GM10248 (cell line): ENCODE measurements at regions not wholly inside any gene's neighbourhood (a gene's known extent, or its start where the extent isn't known, plus 50 kb on each side); places are given as distances from the start of the nearest gene placed in this dataset.
"Not testable (repeated sequence)": the region's sequence is repeated elsewhere in the genome, so short reads cannot be mapped to it uniquely, and the experiment has no call there.

Source experiments
- CTCF ChIA-PET: fragments of 300-600 bp; sonication (Branson Sonifier 250); formaldehyde crosslinking; extraction: SDS; loops from one replicate; lab custom pipeline; 2021; ENCODE audit warnings: antibody characterized with exemption; lab: Yijun Ruan, JAX
- POLR2A ChIA-PET: fragments of 350-650 bp; sonication (Branson Sonifier 250); formaldehyde crosslinking; extraction: SDS; loops from one replicate; lab custom pipeline; 2020; ENCODE audit warnings: antibody characterized with exemption; lab: Yijun Ruan, JAX
- DNase-seq: peaks from one replicate; pipeline ENCODE4 v3.0.0; 2012; ENCODE audit errors: extremely low spot score
- TF ChIP-seq, protein P1 (sequence below): IDR thresholded peaks from 2 replicates; pipeline ENCODE4 v1.5.1; 2012; ENCODE audit warnings: mild to moderate bottlenecking, low read depth; ENCODE audit errors: extremely low read depth, missing control alignments, control extremely low read depth

DNA sequence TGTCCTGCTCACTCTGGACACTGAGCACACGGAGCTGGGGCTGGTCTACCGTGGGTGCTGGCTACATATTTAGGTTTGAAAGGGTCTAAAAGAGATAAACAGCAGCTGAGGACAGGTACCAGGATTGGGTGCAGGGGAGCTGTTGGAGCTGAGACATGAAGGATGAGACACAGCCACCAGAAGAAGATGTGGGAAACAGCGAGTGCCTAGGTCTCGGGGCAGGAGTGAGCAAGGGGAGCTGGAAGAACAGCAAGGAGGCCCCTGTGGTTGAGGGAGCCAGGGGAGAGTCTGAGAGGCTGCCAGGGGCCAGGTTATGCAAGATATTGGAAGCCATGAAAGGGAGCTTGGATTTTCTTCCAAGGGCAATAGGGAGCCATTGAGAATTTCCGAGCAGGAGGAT lies 434.0 kb upstream of the SULF2 start:
- CTCF ChIA-PET: interaction anchor here (1.2 kb wide), 1 partner anchor 401 kb away, joined by 5 read pairs; no protein-coding TSS in a partner anchor
- DNase-seq: no peak
- POLR2A ChIA-PET: no interaction called here
- TF ChIP-seq, protein P1, sequence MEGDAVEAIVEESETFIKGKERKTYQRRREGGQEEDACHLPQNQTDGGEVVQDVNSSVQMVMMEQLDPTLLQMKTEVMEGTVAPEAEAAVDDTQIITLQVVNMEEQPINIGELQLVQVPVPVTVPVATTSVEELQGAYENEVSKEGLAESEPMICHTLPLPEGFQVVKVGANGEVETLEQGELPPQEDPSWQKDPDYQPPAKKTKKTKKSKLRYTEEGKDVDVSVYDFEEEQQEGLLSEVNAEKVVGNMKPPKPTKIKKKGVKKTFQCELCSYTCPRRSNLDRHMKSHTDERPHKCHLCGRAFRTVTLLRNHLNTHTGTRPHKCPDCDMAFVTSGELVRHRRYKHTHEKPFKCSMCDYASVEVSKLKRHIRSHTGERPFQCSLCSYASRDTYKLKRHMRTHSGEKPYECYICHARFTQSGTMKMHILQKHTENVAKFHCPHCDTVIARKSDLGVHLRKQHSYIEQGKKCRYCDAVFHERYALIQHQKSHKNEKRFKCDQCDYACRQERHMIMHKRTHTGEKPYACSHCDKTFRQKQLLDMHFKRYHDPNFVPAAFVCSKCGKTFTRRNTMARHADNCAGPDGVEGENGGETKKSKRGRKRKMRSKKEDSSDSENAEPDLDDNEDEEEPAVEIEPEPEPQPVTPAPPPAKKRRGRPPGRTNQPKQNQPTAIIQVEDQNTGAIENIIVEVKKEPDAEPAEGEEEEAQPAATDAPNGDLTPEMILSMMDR: no peak

DNA sequence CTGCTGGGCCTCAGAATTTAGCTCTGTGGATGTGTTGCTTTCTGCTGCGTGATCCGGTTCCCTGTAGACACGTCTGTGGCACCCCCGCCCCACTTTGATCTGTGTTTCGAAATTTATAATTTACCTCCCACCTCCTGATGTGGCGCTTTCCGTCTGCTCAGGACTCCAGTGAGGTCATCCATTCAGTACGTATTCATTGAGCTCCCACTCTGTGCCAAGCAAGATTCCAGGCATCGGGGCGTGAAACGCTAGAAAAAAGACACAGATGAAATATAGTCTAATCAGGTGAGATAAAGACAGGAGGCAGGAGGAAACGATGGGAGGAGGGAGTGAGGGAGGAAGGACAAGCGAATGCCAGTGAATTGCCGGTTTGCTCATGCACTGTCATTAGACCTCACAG lies 431.9 kb upstream of the SULF2 start:
- POLR2A ChIA-PET: no interaction called here
- DNase-seq: no peak
- TF ChIP-seq, protein P1: no peak
- CTCF ChIA-PET: no interaction called here

DNA sequence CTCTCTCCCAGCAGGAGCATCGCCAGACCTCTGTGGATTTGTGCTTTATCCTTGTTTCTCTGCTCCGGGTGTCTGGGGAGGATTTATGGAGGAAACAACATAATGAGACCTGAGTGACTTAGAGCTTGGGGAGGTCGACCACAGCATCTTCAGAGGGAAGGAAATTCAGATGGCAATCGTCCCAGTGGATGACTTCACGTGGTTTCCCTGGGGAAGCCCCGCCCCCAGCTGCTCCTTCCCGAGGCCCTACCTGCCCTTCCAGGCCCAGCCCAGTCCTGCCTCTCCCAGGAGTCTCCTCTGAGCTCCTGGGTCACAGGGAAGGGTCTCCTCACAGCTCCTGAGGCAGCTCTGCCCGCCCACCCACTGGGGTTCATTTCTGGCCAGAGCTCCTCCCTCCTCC lies 430.3 kb upstream of the SULF2 start:
- POLR2A ChIA-PET: no interaction called here
- CTCF ChIA-PET: no interaction called here
- DNase-seq: no peak
- TF ChIP-seq, protein P1: no peak

DNA sequence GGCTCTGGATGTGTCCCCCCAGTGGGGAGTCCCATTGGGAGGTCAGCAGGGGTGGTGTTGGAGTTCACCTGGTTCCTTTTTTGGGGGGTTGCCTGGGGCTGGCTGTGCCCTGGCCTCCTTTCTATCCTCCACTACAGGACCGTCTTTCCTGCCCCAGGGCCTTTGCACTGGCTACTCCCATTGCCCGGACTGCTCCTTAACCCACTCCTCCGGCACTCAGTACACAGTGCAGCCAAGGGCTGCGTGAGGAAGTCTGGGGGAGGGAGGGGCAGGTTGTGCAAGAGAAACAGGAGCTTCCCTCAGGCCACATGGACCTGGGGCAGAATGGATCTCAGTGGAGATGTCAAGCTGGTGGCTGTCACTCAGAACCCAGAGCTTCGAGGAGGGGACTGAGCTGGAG lies 429.3 kb upstream of the SULF2 start:
- ChIA-PET POLR2A (no interaction called here), CTCF (no interaction called here)
- no peak for DNase-seq
- TF ChIP-seq, protein P1: no peak

DNA sequence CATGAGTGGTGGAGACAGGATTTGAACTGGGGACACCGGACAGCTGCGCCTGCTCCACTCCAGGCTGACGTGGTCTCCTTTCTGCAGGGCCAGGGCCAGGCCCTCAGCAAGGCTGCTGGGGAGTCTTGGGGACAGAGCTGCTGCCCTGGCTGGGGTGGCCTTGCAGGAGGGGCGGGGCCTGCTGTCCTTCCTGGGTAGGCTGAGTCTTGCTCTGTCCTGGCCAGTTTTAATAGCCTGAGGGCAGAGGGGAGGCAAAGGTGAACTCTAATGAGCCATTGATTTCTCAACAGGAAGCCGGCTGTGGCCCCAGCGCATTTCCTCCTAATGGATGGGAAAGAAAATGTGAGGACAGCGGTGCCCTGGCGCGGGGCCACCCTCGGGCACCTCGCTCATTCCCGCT lies 428.4 kb upstream of the SULF2 start:
- CTCF ChIA-PET, POLR2A ChIA-PET, DNase-seq: not testable (repeated sequence)

DNA sequence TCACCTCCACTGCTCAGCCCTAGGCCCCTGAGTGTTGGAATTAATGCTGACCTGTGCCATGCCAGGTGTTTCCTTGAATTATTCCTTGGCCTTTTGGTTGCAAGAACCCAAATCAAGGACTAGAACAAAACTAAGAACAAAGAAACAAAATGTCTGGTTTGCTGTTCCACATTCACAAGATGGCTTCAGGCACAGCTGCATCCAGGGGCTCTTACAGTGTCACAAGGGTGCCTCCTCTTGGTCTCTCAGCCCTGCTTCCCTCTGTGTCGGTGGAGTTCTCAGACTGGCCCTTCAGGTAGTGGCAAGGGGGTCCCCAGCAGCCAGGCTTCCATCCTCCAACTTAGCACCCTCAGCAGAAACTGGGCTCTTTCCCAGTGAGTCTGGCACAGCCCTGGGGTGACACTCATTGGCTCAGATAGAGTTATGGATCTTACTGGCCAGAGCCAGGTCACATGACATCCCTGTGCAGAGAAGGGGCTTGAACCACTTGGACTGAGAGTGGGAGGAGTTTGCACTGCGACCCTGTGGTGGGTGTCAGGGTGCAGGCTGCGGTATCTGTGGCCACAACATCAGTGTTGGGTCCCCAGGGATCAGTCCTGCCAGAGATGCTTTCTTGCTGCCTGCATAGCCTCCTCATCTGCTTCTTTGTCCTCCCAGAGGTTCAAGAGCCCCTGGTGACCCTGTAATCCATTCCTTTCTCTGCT lies 427.7 kb upstream of the SULF2 start:
- TF ChIP-seq, protein P1: no peak
- ChIA-PET POLR2A (no interaction called here), CTCF (no interaction called here)
- no peak for DNase-seq

DNA sequence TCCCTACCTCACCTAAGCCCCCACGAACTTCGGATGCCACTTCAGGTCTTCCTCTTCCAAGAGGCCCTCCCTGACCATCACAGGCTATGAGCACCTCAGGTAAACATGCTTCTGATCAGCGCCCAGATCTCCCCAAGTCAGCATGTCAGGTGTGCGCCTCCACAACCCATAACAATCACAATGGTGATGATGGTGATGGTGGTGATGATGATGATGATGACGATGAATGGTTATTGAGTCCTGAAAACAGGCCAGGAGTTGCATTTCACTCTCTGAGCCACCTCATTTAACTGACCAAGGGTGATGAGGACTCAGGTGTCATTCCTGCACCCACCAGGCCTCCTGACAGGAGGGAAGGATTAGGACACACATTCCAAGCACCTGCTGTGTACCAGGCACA lies 426.6 kb upstream of the SULF2 start:
- TF ChIP-seq, protein P1: no peak
- POLR2A ChIA-PET: no interaction called here
- CTCF ChIA-PET: interaction anchor here (1.1 kb wide), 1 partner anchor 409 kb away, joined by 3 read pairs; no protein-coding TSS in a partner anchor
- no peak for DNase-seq
